NCI-H345 (cell line): ENCODE measurements at regions not wholly inside any gene's neighbourhood (a gene's known extent, or its start where the extent isn't known, plus 50 kb on each side); places are given as distances from the start of the nearest gene placed in this dataset.
"Not testable (repeated sequence)": the region's sequence is repeated elsewhere in the genome, so short reads cannot be mapped to it uniquely, and the experiment has no call there.

Source experiments
- DNase-seq: peaks from one replicate; lab custom pipeline; 2025; lab: John Stamatoyannopoulos, UW

DNA sequence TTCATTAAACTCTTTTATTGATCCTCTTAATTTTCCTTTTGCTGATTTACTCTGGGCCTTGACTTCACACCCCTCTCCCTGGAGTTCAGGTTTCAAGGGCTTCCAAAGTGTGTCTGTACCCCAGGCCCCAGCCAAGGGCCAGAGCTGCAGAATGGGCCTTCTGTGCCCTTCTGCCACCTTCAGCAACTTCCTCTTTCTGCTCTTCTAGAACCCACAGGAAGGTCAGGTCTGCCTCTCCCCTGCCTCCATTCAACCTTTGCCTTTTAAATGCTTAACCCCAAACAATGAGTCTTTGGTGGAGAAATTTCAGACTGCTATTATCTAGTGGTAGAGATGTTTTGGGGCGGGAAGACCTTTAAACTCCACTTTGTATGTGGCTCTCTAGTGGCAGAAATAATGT is 63.1 kb downstream of the TSN start:
- no peak for DNase-seq

DNA sequence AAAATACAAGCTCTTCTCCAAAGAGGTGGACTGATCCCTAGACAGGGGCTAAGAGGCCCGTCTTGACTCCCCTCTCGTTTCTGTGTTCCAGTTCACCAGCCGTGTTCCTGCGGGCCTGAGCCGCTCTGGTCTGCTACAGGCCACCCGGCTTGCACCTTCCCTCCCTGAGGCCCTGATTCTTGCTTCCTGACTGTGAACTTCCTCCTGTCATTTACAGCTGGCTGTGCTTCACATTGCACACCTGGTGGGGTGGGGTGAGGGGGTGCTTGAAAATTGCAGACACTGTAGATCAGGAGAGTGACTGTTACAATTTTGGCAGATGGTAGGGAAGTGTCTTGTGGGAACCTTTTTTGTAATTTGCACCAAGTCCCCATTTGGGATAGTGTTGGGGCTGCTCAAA is 64.4 kb downstream of the TSN start:
- no peak for DNase-seq

DNA sequence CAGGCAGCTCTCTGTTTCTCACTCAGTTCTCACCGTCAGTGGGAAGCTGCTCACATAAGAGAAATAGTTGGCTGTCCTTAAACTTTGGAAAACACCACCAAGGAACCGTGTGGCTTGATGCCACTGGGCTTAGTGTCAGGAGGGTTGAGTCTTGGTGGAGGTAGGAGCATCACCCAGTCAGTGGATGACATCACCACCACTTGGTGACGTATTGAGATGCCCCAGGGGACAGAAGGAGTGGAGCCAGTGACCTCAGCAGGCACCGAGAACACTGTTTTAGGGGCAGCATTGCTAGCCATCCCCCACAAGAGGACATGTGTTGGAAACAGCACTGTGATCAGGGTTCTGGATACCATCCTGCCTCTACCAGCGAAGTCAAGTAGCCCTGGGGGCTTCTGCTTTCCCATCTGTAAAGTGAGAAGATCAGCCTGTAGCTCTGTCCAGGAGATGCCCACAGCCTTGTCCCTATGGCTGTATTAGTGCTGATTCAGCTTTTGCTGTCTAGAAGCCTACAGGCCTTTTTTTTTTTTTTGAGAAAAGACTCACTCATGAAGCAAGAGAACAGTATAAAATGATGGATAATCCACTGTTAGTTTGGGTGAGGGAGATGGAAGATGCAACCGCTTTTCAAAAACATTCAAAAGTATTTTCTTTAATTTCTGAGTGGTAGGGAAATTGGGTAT is 66.2 kb downstream of the TSN start:
- DNase-seq: no peak

GRCh38 chr2:121824264-121824663 is 68.8 kb downstream of the TSN start:
- no peak for DNase-seq

- peak; percentile 90 for DNase-seq
Observed at GRCh38 chr2:121825003-121825950, 69.8 kb downstream of the TSN start.

DNA sequence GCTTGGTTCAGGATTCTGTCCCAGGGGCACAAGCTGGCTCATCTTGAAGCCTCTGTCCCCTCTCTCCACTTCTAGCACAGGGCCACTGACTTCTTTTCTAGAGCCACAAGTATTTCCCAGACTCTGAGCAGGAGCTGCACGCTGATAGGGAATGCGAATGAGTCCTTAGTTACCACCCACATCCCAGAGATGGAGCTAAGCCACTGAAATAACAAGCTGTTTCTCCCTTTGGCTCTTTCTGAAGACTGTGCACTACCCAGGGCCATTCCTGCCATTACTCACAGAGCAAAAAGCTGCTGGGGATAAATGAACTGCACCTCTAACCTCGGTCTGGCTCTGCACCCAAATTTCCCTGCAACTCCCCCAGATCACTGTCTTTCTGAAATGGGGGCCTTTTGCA is 70.6 kb downstream of the TSN start:
- no peak for DNase-seq

DNA sequence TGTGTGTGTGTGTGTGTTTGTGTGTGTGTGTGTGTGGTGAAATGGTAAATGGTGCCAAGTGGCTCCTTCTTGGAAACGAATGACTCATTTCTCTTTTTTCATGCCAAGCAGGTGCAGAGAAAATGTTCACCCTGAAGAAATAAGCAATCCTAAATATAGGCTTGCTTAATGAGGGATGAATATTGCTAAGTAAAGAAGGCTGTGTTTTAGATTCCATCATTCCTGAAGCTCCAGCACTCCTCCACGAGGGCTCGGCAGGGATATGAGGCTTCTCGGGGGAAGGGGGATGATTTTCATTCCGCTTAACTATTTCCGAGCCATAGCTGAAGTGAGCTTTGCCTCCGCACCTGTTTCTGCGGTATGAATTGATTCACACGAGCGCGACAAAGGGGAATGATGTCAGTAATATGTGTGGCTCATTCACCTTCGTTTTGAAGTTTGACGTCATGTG is 72.9 kb downstream of the TSN start:
- DNase-seq: peak; percentile 14

GRCh38 chr2:121830809-121831208 is 75.4 kb downstream of the TSN start:
- DNase-seq: no peak

GRCh38 chr2:121831841-121832240 is 76.4 kb downstream of the TSN start:
- no peak for DNase-seq

DNA sequence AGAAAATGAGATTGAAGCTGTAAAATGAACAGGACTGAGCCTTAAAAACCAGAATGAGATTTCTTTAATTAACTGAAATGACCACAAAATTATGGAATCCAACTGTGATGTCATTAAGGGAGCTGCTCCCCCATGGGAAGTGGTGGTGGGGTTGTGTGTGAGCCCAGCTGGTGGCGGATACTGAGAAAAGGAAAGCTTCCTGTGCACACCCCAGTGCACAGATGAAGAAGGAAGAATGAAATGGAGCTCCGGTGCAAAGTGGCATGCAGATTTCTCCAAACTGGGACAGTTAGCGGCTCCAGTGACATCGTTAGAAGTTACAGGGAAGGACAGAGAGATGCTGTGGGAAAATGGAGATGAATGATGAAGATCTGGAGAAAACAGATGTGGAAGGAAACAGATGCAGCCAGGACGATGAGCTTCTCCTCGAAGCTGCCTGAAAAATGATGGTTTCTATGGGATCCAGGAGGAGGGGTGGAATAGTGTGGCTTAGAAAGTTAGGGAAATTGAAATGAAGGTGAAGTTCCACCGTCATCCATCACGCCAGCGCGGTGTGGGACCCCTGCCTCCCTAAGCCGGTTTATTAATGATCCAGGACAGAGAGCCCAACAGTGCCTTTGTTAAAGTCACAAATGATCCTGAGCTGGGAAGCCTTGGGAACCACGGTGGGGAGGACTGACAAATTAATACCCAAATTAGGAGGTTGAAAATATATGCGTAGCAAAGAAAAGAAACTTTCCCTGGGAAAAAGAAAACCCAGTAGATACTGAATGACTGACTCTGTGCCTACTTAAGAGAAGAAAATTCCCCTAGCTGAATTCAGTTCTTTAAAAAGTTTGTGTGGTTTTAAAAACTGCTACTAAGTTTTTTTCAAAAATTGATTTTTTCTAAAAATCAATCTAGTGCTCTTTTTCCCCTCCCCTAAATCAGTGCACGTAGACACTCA is 77.2 kb downstream of the TSN start:
- DNase-seq: no peak

GRCh38 chr2:121833358-121833723 is 77.9 kb downstream of the TSN start:
- DNase-seq: no peak

DNA sequence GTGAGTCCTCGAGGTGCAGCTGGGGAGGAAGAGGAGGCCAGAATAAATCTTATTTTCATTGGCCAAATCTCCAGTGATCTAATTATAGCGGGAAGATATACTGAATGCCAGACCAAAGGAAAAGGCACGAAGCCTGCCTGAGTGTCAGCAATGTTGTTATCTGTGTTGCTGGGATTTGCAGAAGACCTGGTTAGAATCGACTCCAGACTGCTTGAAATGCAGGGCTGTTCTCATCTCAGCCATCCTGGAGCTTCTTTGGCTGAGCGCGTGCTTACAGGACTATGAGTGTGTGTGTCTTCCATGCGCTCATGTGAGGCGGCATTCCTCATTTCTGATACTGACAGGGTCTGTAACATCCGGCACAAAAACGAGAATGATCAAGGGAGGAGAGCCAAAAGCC is 81.2 kb downstream of the TSN start:
- no peak for DNase-seq

GRCh38 chr2:121837591-121837990 is 82.1 kb downstream of the TSN start:
- DNase-seq: no peak

DNA sequence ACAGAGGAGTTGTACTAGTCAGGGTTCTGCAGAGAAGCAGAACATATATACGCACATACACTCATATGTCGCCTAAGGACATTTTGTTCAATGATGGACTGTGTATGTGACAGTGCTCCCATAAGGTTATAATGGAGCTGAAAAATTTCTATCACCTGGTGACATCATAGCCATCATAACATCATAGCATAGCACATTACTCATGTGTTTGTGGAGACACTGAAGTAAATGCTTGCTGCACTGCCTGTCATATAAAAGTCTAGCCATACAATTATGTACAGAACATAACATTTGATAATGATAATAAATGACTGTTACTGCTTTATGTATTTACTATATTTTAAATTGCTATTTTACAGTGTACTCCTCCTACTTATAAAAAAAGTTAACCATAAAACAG is 83.1 kb downstream of the TSN start:
- DNase-seq: no peak

DNA sequence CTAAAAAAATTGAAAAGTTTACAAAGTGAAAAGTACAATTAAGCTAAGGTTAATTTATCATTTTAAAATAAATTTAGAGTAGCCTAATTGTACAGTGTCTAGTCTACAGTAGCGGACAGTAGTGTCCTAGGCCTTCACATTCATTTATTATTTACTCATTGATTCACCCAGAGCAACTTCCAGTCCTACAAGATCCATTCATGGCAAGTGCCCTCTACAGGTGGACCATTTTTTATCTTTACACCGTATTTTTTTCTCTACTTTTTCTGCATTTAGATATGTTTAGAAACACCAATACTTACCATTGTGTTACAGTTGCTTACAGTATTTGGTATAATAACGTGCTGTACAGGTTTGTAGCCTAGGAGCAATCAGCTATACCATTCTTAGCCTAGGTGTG is 84.1 kb downstream of the TSN start:
- no peak for DNase-seq

DNA sequence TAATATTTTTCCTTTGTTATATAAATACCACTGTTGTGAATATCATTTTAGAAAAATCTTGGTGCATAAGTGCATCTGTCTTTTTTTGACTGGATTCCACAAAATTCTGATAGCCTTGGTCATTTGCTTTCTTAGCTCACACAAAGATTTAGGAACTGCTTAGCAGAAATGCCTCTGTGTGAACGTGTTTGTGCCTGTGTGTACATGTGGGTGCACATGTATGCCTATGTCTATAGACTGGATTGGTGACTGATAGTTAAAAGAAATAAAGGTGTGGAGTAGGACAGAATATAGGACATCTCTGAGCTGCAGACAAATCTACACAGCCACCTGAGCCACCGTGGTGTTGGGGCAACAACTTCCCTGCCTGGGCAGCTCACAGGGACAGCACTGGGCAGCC is 93.8 kb downstream of the TSN start:
- DNase-seq: no peak

DNA sequence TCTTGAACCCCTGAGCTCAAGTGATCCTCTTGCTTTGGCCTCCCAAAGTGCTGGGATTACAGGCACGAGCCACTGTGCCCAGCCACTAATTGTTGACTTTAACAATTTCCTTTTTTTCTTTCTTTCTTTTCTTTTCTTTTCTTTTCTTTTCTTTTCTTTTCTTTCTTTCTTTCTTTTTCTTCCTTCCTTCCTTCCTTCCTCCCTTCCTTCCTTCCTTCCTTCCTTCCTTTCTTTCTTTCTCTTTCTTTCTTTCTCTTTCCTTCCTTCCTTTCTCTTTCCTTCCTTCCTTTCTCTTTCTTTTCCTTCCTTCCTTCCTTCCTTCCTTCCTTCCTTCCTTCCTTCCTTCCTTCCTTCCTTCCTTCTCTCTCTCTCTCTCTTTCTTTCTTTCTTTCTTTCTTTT is 97.7 kb downstream of the TSN start:
- DNase-seq: not testable (repeated sequence)

- DNase-seq: no peak
Observed at GRCh38 chr2:121855510-121855909, 100.1 kb downstream of the TSN start.

DNA sequence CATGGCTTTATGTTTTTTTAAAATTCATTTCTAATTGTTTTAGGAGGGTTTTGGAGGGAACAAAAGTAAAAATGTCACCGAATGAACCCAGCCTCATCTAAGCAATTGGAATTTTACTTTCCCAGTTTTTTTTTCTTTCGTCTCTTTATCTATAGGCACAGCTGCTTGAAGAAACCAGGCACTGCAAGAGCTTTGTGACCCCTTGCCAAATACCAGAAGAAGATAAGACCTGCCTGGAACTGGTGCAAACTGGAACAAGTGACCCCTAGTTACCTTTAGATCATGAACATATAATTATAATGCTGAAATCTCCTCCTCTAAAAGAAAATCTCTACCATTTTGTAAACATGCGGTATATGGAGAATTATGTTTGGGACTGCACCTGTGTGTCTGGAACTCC is 100.9 kb downstream of the TSN start:
- no peak for DNase-seq

DNA sequence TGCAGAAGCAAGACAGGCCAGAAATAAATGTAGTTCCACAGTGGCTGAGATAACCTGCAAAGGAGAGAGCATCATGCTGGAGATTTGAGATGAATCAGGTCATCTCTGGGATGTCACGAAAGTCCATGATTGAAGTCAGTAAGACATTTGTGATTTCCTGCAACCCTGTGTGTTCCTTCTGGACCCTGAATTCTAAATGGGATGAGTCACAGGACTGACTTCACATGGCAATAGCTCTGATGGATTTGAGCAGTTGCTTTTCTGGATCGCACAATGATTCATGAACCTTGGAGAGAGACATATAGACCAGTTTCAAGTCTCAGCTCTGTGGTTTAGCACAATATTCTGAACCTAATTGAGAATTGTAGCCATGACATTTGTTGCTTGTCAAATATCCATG is 102.9 kb downstream of the TSN start:
- no peak for DNase-seq

GRCh38 chr2:121858847-121859246 is 103.4 kb downstream of the TSN start:
- DNase-seq: no peak

- no peak for DNase-seq
Observed at GRCh38 chr2:121860033-121860757, 104.7 kb downstream of the TSN start.
